ENCODE measurements at regions not wholly inside any gene's neighbourhood (a gene's known extent, or its start where the extent isn't known, plus 50 kb on each side); places are given as distances from the start of the nearest gene placed in this dataset.
"Not testable (repeated sequence)": the region's sequence is repeated elsewhere in the genome, so short reads cannot be mapped to it uniquely, and the experiment has no call there.

GRCh38 chr15:57797568-57798267 is 91.2 kb downstream of the POLR2M start:
- DNase-seq (no peak), ATAC-seq (no peak)
- Mint-ChIP-seq H3K9me3 (no peaks in the 10 kb centered on the region), H3K27ac (no peak overlapping the region), H3K36me3 (no peaks in the 10 kb centered on the region), H3K4me1 (no peaks in the 10 kb centered on the region), H3K27me3 (ENCODE audit: low read depth in 2 of 2) (peaks cover 8 to 53% of the 10 kb centered on the region in 2 donors), H3K4me3 (no peak overlapping the region)
- no peak for TF ChIP-seq CTCF (IDR thresholded peaks at IDR 0.05)
- Histone ChIP-seq H3K9me3 (ENCODE audit: control insufficient read depth, insufficient read depth, low read length) (no peaks in the 10 kb centered on the region), H3K4me3 (ENCODE audit: low read length) (no peak overlapping the region), H3K27me3 (ENCODE audit: control insufficient read depth, insufficient read depth, low read length) (no peaks in the 10 kb centered on the region), H3K27ac (ENCODE audit: low read length) (no peak overlapping the region), H3K4me1 (ENCODE audit: control insufficient read depth, insufficient read depth, low read length) (no peaks in the 10 kb centered on the region), H3K36me3 (ENCODE audit: control insufficient read depth, insufficient read depth, low read length) (no peaks in the 10 kb centered on the region)
- WGBS (ENCODE audit: insufficient coverage): 61% methylated on average over 4 of the region's 7 CpGs
- intact Hi-C loops (cut with micrococcal nuclease): no loop called here

GRCh38 chr15:57806003-57806402 is 99.5 kb downstream of the POLR2M start:
- WGBS (ENCODE audit: insufficient coverage): 66% methylated on average over 4 of the region's 7 CpGs
- Mint-ChIP-seq H3K36me3 (no peaks in the 10 kb centered on the region), H3K4me1 (no peaks in the 10 kb centered on the region), H3K4me3 (no peak overlapping the region), H3K9me3 (no peaks in the 10 kb centered on the region), H3K27ac (no peak overlapping the region), H3K27me3 (ENCODE audit: low read depth in 2 of 2) (peaks cover 4 to 25% of the 10 kb centered on the region in 2 donors)
- ATAC-seq (no peak), DNase-seq (no peak)
- H3K4me3 ChIP-seq (ENCODE audit: low read length): no peak overlapping the region
- no peaks in the 10 kb centered on the region for H3K27me3 ChIP-seq (ENCODE audit: control insufficient read depth, insufficient read depth, low read length)
- no peaks in the 10 kb centered on the region for H3K36me3 ChIP-seq (ENCODE audit: control insufficient read depth, insufficient read depth, low read length)
- H3K9me3 ChIP-seq (ENCODE audit: control insufficient read depth, insufficient read depth, low read length): no peaks in the 10 kb centered on the region
- intact Hi-C loops (cut with micrococcal nuclease): no loop called here
- H3K27ac ChIP-seq (ENCODE audit: low read length): no peak overlapping the region
- H3K4me1 ChIP-seq (ENCODE audit: control insufficient read depth, insufficient read depth, low read length): no peaks in the 10 kb centered on the region
- TF ChIP-seq CTCF (IDR thresholded peaks at IDR 0.05): no peak

GRCh38 chr15:57809285-57809684 is 102.8 kb downstream of the POLR2M start:
- H3K4me3 ChIP-seq (ENCODE audit: low read length); H3K4me1 ChIP-seq (ENCODE audit: control insufficient read depth, insufficient read depth, low read length); DNase-seq; H3K4me1 Mint-ChIP-seq; H3K9me3 Mint-ChIP-seq; intact Hi-C loops (cut with micrococcal nuclease); H3K27ac Mint-ChIP-seq; H3K36me3 Mint-ChIP-seq; H3K27ac ChIP-seq (ENCODE audit: low read length); H3K36me3 ChIP-seq (ENCODE audit: control insufficient read depth, insufficient read depth, low read length); ATAC-seq; H3K4me3 Mint-ChIP-seq; H3K27me3 ChIP-seq (ENCODE audit: control insufficient read depth, insufficient read depth, low read length); H3K9me3 ChIP-seq (ENCODE audit: control insufficient read depth, insufficient read depth, low read length): not testable (repeated sequence)
- H3K27me3 Mint-ChIP-seq (ENCODE audit: low read depth in 2 of 2): peaks cover 13 to 31% of the 10 kb centered on the region in 2 donors
- WGBS (ENCODE audit: insufficient coverage): 96% methylated on average over 3 of the region's 7 CpGs

- Histone ChIP-seq H3K4me1 (ENCODE audit: control insufficient read depth, insufficient read depth, low read length) (no peaks in the 10 kb centered on the region), H3K27ac (ENCODE audit: low read length) (no peak overlapping the region), H3K36me3 (ENCODE audit: control insufficient read depth, insufficient read depth, low read length) (no peaks in the 10 kb centered on the region), H3K9me3 (ENCODE audit: control insufficient read depth, insufficient read depth, low read length) (no peaks in the 10 kb centered on the region), H3K27me3 (ENCODE audit: control insufficient read depth, insufficient read depth, low read length) (peaks cover 5% of the 10 kb centered on the region), H3K4me3 (ENCODE audit: low read length) (no peak overlapping the region)
- Mint-ChIP-seq H3K9me3 (no peaks in the 10 kb centered on the region), H3K36me3 (no peaks in the 10 kb centered on the region), H3K4me1 (no peaks in the 10 kb centered on the region), H3K27ac (no peak overlapping the region), H3K4me3 (no peak overlapping the region), H3K27me3 (ENCODE audit: low read depth in 2 of 2) (peaks cover 35 to 39% of the 10 kb centered on the region in 2 donors)
- no peak for ATAC-seq
- TF ChIP-seq CTCF (IDR thresholded peaks at IDR 0.05): no peak
- 74% methylated on average over 6 of the region's 6 CpGs for WGBS (ENCODE audit: insufficient coverage)
- intact Hi-C loops (cut with micrococcal nuclease): loop anchor here (10.0 kb wide), 1 partner anchor 62 kb away; no protein-coding TSS in a partner anchor
- DNase-seq: no peak
These were observed 110.1 kb downstream of the POLR2M start for GRCh38 chr15:57816599-57816998.
